Fibroblast of the conjunctiva (primary cell): ENCODE measurements at regions not wholly inside any gene's neighbourhood (a gene's known extent, or its start where the extent isn't known, plus 50 kb on each side); places are given as distances from the start of the nearest gene placed in this dataset.

Experiments
- DNase-seq: peaks from one replicate; pipeline ENCODE4 v3.0.0-alpha.2; 2010; ENCODE audit warnings: low read depth

DNA sequence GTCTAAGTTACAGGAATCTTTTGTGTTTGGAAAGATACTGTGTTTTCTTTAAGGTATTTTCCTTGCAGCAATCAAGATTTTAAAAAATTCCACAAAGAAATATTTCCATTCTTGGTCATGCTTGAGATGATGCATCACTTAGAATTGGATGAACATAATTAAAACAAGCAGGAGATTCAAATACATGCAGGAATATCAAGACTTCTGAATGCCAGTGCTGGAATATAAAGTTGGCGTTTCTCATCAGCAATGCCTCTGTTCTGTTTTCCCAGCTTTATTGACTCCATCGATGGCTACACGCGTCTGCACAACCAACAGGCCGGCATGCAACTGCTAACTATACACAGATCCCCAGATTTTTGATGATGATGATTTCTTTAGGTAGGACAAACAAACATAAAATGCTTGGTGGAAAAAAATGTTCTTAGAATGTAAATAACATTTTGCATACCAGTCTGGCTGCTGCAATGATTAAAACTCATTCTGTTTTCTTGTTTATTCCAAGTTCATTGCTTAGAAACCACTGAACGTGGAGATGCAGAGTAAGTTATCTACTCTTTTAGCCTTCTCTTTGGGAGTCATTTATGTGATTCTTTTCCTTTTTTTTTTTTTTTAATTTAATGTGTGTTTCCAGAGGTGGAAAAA, 91.3 kb upstream of the FAM171A1 start:
- no peak for DNase-seq

DNA sequence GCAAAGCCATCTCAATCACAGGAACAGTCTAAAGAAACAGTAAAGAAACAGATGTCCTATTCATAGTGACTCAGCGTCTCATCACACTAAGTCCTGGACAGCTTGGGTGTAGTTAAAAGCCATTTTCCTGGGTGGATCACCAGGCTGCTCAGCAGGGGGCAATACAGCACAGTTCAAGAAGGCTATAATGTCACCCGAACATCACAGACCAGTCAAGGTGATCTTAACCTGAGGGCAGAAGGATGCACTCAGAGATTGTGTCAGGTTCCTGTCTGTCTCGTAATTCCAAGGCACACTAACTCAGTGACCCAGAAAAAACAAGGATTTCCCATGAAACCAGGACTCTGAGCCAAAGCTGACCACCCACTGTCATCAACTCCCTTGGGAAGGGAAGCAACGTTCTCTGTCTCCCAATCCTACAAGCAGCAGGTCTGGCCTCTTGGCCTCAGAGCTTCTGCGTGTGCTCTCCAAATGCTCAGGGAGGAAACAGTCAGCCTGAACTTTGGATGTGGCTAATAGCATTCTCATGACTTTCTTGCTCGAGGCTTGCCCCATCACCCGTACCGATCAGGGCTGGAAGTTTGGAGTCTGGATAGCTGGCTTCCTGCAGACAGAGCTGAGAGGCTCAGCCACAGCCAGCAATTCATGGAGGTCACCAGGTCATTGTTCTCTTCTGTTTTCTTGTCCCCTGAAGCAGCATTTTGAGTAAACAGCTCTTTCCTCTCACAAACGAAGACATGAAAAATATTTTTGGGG, 90.4 kb upstream of the FAM171A1 start:
- DNase-seq, result peak; percentile 53

- DNase-seq, result no peak
Measured at GRCh38 chr10:15460661-15461060, 89.6 kb upstream of the FAM171A1 start.

DNA sequence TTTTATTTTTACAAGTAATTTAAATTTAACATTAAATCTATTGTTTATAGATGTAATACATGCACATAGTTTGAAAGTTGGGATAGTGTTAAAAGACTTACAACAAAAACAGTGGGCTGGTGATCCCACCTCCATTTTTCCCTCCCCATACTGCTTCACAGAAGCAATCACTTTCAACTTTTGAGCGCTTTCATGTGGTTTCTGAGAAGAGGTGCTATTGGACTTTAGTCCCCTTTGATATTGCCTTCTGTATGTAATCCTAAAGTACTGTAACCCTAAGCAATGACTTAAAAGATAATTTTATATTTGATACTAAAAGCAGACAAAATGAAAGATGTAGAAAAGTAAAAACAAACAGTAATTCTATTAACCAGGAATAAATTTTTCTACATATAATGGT, 88.1 kb upstream of the FAM171A1 start:
- DNase-seq, result no peak

DNA sequence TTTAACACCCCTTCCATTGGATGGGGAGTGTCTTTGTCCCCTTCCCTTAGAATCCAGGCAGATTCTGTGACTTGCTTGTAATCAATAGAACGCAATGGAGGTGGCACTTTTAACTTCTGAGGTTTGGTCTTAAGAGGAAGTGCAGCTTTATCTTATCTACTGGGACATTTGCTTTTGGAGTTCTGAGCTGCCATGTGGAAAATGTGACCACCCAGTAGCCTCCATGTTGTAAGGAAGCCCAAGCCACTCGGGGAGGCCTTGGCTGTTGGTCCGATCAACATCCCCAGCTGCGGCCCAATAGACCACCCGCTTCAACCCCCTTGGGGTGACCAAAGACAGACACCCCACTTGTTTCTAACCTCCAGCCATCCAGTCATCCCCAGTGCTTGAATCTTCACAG, 86.3 kb upstream of the FAM171A1 start:
- DNase-seq, result no peak

DNA sequence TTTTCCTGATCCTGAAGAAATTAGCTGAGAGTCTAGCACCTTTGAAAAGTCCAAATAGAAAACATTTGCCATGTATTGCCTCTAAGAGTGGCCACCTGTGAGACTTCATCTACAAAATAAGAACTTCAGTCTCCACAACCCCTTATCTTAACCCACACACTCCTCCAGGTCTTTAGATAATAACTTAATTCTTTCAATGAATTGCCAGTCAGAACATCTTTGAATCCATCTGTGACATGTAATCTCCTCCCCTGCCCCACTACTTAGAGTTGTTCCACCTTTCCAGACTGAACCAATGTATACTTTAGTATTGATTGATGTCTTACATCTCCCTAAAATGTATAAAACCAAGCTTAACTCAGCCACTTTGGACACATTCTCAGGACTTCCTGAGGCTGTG, 84.4 kb upstream of the FAM171A1 start:
- DNase-seq, result no peak

DNA sequence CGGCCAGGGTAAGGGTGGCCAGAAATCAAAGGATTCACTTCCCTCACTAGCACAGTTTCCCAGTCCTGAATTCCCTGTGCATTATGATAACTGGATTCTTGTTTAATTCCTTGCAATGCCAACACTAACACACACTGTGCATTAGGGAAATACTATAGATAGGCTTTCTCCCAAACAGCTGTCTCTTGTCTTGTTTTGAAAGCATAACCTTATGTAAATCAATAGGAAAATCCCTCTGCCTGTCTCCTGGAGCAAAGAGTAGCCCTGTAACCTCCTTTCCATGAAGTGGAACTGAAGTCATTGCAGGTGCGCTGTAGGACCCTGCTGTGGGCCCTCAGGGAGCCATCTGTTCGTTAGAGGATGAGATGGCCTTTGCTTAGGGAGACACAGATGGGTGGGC, 82.8 kb upstream of the FAM171A1 start:
- no peak for DNase-seq

GRCh38 chr10:15453457-15453856, 82.4 kb upstream of the FAM171A1 start:
- DNase-seq, result no peak

DNA sequence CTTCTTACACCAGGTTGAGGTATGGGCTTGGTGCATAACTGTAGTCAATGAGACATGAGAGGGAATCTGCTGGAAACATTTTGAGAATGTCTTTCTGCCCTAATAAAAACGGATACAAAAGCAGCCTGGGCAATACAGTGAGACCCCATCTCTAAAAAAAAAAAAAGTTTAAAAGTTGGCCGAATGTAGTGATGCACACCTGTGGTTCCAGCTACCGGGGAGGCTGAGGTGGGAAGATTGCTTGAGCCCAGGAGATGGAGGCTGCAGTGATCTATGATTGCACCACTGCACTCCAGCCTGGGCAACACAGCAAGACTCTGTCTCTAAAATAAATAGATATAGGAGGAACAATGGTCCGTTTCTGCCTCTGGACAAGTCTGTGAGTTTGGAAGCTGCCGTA, 81.5 kb upstream of the FAM171A1 start:
- DNase-seq, result no peak

DNA sequence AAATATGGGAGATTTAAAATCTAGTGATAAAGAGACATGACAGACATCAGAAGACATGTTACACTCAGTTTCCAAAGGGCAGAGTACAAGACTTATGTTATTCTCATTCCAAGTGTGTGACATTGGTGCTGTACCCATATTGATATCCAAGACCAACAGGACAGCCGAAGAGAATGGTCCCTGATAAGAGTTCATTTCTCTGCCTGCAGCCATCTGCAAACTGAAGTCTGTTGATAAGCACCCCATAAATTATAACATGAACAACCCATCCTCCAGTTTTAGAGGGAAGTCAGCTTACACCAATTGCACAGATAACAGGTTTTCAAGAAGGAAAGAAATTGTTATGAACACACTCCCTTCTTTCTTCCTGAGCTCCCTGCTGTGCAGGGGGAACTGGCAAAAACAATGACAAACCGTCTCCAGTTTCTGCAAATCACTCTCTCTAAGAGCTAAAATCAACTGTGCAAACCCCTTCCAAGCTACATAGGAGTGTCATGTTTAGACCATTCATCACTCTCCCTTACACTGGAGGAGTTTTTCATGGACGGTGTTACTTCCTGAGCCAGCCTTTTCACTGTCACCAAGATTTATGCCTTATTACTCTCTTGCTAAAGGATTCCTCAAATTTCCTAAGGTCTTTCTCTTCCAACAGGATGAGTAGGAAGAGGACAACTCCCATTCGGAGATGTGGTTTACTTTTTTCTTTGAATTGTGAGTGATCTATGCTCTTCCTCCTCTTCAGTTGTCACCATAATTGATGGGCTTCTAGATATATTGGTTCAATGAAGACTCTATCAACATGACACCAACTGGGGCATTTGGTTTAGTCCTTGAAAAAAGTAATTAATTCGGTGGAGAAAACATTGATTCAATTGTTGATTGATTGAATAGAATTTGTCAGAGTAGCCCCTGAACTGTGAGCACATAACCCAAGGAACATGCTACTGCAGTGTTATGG, 80.3 kb upstream of the FAM171A1 start:
- DNase-seq, result no peak

DNA sequence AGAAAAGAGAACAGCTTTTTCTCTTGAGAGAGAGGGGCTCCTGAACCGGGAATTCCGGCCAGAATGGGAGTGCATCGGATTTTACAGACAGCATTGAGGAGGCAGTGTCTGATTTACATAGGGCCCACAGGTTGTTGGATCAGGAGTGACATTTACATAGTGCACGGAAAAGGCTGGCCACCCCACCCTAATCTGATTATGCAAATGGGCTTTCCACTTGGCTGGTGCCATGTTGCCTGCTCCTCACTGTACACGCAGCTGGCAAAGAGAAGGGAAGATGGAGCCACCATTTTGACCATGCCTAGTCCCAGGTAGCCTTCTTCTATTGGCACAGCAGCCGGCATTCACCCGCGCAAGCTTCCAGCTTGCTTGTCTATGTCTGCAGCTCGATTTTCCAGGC, 77.5 kb upstream of the FAM171A1 start:
- DNase-seq, result no peak

DNA sequence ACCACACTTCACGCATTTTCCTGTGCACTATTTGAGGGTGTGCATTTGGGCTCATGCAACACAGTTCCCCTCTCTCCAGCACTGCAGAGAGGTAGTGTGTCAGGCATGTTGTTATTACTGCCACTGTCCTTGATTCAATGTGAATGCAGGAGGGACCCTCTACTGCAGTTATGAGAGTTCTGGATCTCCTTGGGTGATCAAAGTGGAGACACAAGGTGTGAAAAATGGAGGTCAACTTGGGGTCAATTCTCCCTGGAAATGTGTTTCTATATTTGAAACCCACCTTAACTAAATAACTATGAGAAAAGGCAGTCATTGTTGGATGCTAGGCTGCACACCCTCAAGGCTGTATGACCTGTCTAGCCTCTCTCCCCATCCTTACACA, 73.9 kb upstream of the FAM171A1 start:
- DNase-seq, result no peak

DNA sequence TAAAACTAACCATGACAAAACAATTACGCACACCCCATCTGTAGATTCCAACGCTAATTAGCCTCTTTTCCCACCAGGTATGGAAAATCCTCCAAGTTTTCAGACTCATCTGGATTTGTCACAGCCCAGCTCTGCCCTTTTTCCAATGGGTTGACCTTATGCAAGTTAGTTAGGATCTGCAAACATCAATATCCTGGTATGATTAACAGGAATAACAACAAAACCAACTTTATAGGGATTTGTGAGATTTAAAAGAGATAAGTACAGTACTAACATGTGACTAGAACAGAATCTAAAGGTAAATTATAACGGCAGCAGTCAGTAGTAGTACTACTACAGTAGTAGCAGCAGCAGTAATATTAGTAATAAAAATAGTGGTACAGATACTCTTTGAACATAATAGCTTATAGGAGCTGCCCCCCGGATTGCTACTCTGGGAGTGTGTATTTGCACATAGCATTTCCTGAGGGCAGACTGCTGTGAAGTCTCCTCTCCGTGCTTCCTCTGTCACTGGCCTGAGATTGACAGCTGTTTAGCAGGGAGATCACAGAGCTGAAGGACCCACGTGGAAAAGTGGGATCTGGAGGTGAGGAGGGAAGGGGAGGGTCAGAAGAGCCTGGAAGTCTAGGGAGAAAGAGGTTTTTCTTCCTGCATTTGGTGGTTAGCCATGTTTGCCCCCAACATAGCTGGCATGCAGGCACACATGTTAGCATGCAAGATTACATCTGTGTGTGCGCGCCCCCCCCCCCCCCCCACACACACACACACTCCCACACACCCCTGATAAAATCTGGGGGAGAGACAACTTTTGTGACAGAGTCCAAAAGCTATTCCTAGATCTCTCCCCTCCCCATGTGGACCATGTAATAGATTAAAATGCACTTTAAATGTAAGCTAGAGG, 73.3 kb upstream of the FAM171A1 start:
- no peak for DNase-seq

GRCh38 chr10:15442056-15442455, 71.0 kb upstream of the FAM171A1 start:
- DNase-seq, result no peak

- DNase-seq, result no peak
Measured at GRCh38 chr10:15440204-15440711, 69.2 kb upstream of the FAM171A1 start.

DNA sequence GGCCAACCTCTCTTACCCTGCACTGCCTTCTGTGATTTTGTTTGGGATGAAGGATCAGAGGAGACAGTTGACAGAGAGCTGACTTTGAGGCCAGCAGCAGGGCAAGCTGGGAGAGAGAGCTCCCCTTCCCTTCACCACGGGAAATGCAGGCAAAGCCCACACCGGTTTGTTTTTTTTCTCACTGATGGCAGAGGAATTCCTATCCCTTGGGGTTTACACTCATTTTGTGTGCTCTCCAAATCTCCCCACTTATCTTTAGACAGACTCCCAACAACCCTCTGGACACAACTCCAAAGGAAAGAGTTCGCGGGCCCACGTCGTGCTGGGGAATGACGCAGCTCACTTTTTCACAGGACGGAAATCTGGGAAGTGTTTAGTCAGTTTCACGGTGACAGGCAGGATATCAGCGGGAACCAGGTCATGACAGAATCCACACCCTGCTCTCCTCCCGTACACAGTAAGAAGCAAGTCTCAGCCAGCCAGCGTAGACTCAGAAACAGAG, 68.3 kb upstream of the FAM171A1 start:
- DNase-seq, result no peak

DNA sequence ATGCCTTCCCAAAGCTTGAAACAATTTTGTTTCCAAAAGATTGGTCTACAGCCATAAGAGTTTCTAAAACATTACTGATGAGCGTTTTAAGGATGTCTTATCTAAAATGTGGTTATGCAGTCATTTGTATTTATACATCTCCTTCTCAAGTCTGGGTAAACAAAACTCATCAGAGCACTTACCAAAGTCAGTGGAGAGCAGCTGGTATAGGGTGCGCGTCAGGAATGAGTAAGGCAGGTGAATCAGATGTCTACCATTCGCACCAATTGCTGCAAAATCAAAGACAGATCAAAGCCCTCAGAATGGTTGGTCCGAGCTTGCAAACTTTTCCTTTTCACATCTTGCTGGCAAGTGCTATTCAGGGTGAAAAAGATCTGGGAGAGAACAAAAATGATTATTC, 65.6 kb upstream of the FAM171A1 start:
- DNase-seq, result no peak

GRCh38 chr10:15433850-15434537, 62.9 kb upstream of the FAM171A1 start:
- peak; percentile 51 for DNase-seq

DNA sequence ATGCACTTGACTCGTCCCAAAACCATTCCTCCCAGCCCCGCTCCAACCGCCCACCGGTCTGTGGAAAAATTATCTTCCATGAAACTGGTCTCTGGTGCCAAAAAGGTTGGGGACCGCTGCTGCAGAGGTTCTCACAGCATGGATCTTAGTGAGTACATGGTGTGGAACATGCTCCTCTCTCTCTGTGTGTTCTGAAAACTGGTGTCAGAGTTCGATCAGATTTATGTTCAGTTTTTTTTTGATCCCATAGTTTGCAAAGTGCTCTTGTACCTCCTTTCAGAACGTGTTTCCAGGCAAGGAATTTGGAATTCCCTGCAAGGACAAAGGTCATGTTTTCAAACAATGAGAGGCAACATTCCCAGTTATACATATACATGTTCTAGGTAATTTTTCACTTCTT, 61.2 kb upstream of the FAM171A1 start:
- DNase-seq, result no peak

DNA sequence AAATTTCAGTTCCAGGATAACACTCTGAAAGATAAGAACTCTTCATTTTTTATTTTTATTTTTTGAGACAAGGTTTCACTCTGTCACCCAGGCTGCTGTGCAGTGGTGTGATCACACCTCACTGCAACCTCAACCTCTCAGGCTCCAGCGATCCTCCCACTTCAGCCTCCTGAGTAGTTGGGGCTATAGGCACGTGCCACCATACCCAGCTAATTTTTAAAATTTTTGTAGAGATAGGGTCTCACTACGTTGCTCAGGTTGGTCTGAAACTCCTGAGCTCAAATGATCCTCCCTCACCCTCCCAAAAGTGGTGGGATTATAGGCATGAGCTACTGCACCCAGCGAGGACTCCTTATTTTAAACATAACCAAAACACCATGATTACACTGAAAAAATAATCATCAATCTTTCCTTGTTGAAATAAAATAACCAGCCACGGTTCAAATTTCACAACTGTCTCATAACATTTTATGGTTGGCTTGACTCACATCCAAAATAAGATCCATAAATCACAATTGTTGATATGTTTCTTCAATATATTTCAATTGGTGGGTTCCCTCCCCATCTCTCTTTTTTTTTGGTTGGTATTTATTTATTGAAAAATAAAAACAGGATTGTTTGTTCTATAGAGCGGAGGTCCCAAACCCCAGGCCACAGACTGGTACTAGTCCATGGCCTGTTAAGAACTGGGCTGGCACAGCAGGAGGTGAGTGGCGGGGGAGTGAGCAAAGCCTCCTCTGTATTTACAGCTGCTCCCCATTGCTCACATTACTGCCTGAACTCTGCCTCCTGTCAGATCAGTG, 60.1 kb upstream of the FAM171A1 start:
- DNase-seq, result no peak
